Panc1 (cell line): ENCODE measurements at regions not wholly inside any gene's neighbourhood (a gene's known extent, or its start where the extent isn't known, plus 50 kb on each side); places are given as distances from the start of the nearest gene placed in this dataset.

ENCODE experiments used
- ATAC-seq: fragments of 200-7000 bp; cut with Tn5 transposase; 2 replicates; pipeline ENCODE4 v1.9.1; 2020; ENCODE audit warnings: mild to moderate bottlenecking, moderate library complexity
- BruUV-seq: library from RNA; stranded (reverse); fragments of 400-500 nt; replicated peaks from 2 replicates; lab custom pipeline; 2021; lab: Mats Ljungman, UMichigan
- CTCF ChIA-PET: fragments of 300-600 bp; sonication (Branson Sonifier 250); formaldehyde crosslinking; loops from one replicate; lab custom pipeline; 2022; ENCODE audit warnings: antibody characterized with exemption; lab: Charles Lee
- POLR2A ChIA-PET: fragments of 300-600 bp; sonication (Branson Sonifier 250); formaldehyde crosslinking; loops from one replicate; lab custom pipeline; 2022; ENCODE audit warnings: antibody characterized with exemption; lab: Charles Lee
- DNase-seq: peaks from one replicate; pipeline ENCODE4 v3.0.0-alpha.2; 2010; ENCODE audit warnings: low read depth, low spot score
- H3K27ac ChIP-seq: 2 replicates; pipeline ENCODE4 v1.5.1; 2011; ENCODE audit warnings: mild to moderate bottlenecking, low read length, inconsistent platforms
- H3K27me3 ChIP-seq: fragments of 200-500 bp; sonication (Bioruptor generic); 2 replicates; pipeline ENCODE4 v1.6.0; 2014; ENCODE audit warnings: low read length, inconsistent platforms; ENCODE audit not compliant: control insufficient read depth, insufficient read depth
- H3K36me3 ChIP-seq: fragments of 200-500 bp; sonication (Bioruptor generic); 2 replicates; pipeline ENCODE4 v1.5.1; 2014; ENCODE audit warnings: inconsistent platforms, mild to moderate bottlenecking, low read length, moderate library complexity; ENCODE audit not compliant: control insufficient read depth, insufficient read depth
- H3K4me1 ChIP-seq: 2 replicates; pipeline ENCODE4 v1.5.1; 2011; ENCODE audit warnings: inconsistent platforms, mild to moderate bottlenecking, low read length, moderate library complexity; ENCODE audit not compliant: control insufficient read depth, insufficient read depth
- H3K4me3 ChIP-seq, 2 experiments: 2 replicates each; pipeline ENCODE4 v1.5.1; 2011 to 2012; ENCODE audit warnings: low read depth in 2 of 2, low read length in 2 of 2, mild to moderate bottlenecking in 2 of 2, inconsistent platforms in 1 of 2, moderate library complexity in 1 of 2
- H3K9me3 ChIP-seq: fragments of 200-500 bp; sonication (Bioruptor generic); 2 replicates; pipeline ENCODE4 v1.5.1; 2014; ENCODE audit warnings: low read depth, mild to moderate bottlenecking, inconsistent platforms, low read length, moderate library complexity; ENCODE audit not compliant: control insufficient read depth, insufficient read depth
- CTCF ChIP-seq: fragments of 450-650 bp; IDR thresholded peaks from 2 replicates; pipeline ENCODE4 v1.5.1; 2017; ENCODE audit warnings: mild to moderate bottlenecking
- POLR2AphosphoS5 ChIP-seq: IDR thresholded peaks from 2 replicates; pipeline ENCODE4 v1.6.1; 2012; ENCODE audit warnings: mild to moderate bottlenecking, low read depth, low read length, moderate library complexity
- REST ChIP-seq, 2 experiments: IDR thresholded peaks; 2 replicates each; pipeline ENCODE4 v1.6.1; 2011 to 2012; ENCODE audit warnings: low read depth in 2 of 2, control low read depth in 1 of 2, low read length in 1 of 2, mild to moderate bottlenecking in 1 of 2, moderate library complexity in 1 of 2; ENCODE audit not compliant: insufficient read depth in 1 of 2
- SIN3A ChIP-seq: IDR thresholded peaks from 2 replicates; pipeline ENCODE4 v1.6.1; 2012; ENCODE audit warnings: low read depth, mild to moderate bottlenecking, low read length, moderate library complexity, borderline replicate concordance; ENCODE audit not compliant: insufficient read depth
- TCF7L2 ChIP-seq: IDR thresholded peaks from 2 replicates; pipeline ENCODE4 v1.6.1; 2011; ENCODE audit warnings: mild to moderate bottlenecking, low read depth, low read length, inconsistent platforms
- in situ Hi-C: cut with HindIII; loops from 2 replicates; pipeline ENCODE4 v1.10.0; 2016; ENCODE audit warnings: low sequenced_read_pairs, low pct_unique_long_range_greater_than_20kb
- intact Hi-C: fragments of 100-400 bp; cut with micrococcal nuclease; formaldehyde crosslinking; loops from one replicate; pipeline ENCODE4 v1.10.0; 2022; ENCODE audit not compliant: unreplicated experiment

GRCh38 chr13:90315061-90315460, 1032.4 kb upstream of the MIR17HG start:
- DNase-seq, result no peak
- in situ Hi-C loops, result no loop called here
- BruUV-seq, result no TSS peak
- H3K4me3 ChIP-seq, result no peak overlapping the region
- ChIA-PET CTCF (no interaction called here), POLR2A (no interaction called here)
- no peak overlapping the region for H3K27ac ChIP-seq
- no peak for ATAC-seq
- TF ChIP-seq REST (IDR thresholded peaks at IDR 0.05; ENCODE audit: insufficient read depth in 1 of 2, low read depth in 2 of 2, low read length in 1 of 2) (no peak), CTCF (no peak), SIN3A (no peak), TCF7L2 (no peak), POLR2AphosphoS5 (no peak)
- H3K4me1 ChIP-seq, result no peaks in the 10 kb centered on the region
- H3K27me3 ChIP-seq, result no peaks in the 10 kb centered on the region
- no peaks in the 10 kb centered on the region for H3K36me3 ChIP-seq
- no peaks in the 10 kb centered on the region for H3K9me3 ChIP-seq
- intact Hi-C loops, result no loop called here

GRCh38 chr13:90320664-90321063, 1026.8 kb upstream of the MIR17HG start:
- POLR2A ChIA-PET, result no interaction called here
- TF ChIP-seq TCF7L2 (no peak), REST (IDR thresholded peaks at IDR 0.05; ENCODE audit: insufficient read depth in 1 of 2, low read depth in 2 of 2, low read length in 1 of 2) (no peak), CTCF (no peak)
- Histone ChIP-seq H3K27ac (no peak overlapping the region), H3K36me3 (no peaks in the 10 kb centered on the region), H3K4me3 (no peak overlapping the region), H3K9me3 (no peaks in the 10 kb centered on the region), H3K27me3 (no peaks in the 10 kb centered on the region), H3K4me1 (no peaks in the 10 kb centered on the region)
- no peak for DNase-seq
- in situ Hi-C loops (no loop called here), intact Hi-C loops (no loop called here)
- ATAC-seq, result no peak
- CTCF ChIA-PET, result no interaction called here
- no TSS peak for BruUV-seq
